WI38 (cell line): ENCODE measurements at regions not wholly inside any gene's neighbourhood (a gene's known extent, or its start where the extent isn't known, plus 50 kb on each side); places are given as distances from the start of the nearest gene placed in this dataset.

Experiments used
- H3K4me3 ChIP-seq: 2 replicates; pipeline ENCODE4 v1.5.1; 2011; ENCODE audit warnings: low read depth, mild to moderate bottlenecking, control low read depth, low read length
- TF ChIP-seq, protein P1 (sequence below): IDR thresholded peaks from 2 replicates; pipeline ENCODE4 v1.5.1; 2012; ENCODE audit warnings: low read depth, mild to moderate bottlenecking, control low read depth, low read length

DNA sequence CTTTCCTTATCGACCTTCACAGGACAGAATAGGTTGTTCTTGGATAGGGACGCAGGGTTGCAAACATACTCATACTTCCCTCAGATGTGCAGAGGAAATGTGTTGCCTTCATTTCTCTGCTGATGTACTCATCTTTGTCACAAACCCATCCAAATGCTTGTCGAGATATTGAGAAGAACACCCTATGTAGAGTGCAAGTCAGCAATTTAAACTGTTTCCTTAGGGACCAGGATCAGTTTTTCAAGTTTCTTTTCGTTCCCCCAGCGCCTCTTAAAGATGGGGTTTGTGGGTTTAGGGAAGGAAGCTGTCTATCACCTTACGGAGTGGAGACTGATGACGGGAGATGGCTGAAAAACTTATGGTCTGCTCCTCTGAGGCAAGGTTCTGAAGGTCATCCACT lies 474.2 kb downstream of the EPHA4 start:
- no peak overlapping the region for H3K4me3 ChIP-seq
- TF ChIP-seq, protein P1, sequence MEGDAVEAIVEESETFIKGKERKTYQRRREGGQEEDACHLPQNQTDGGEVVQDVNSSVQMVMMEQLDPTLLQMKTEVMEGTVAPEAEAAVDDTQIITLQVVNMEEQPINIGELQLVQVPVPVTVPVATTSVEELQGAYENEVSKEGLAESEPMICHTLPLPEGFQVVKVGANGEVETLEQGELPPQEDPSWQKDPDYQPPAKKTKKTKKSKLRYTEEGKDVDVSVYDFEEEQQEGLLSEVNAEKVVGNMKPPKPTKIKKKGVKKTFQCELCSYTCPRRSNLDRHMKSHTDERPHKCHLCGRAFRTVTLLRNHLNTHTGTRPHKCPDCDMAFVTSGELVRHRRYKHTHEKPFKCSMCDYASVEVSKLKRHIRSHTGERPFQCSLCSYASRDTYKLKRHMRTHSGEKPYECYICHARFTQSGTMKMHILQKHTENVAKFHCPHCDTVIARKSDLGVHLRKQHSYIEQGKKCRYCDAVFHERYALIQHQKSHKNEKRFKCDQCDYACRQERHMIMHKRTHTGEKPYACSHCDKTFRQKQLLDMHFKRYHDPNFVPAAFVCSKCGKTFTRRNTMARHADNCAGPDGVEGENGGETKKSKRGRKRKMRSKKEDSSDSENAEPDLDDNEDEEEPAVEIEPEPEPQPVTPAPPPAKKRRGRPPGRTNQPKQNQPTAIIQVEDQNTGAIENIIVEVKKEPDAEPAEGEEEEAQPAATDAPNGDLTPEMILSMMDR = no peak

GRCh38 chr2:221100467-221101089 lies 471.5 kb downstream of the EPHA4 start:
- TF ChIP-seq, protein P1 = no peak
- no peak overlapping the region for H3K4me3 ChIP-seq

DNA sequence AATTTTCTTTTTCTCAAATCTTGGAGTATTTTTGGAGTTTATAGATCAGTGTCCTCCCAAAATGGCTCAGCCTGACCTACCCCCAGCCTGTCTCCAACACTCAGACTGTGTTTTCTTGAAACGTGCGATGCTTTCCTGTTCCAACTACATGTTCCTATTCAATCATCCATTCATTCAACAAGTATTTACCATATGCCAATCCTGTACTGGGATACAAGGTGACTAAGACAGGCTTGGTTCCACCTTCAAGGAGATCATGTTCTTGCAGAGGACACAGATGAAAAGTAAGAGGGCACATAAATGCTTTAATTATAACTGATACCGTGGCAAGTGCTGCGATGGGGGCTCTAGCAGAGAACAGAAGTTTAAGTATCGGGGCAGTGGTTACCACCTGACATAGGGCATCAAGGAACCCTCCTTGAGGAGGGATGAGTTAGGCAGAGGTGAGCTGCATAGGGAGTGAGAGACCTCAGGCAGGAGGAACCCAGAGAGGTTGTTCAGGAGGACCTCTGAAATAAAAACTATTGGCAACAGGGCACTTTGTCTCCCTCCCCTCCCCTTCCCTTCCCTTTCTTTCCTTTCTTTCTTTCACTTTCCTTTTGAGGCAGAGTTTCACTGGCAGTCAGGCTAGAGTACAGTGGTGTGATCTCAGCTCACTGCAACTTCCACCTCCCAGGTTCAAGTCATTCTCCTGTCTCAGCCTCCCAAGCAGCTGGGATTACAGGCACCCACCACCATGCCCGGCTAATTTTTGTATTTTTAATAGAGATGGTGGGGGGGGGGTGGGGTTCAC lies 469.0 kb downstream of the EPHA4 start:
- TF ChIP-seq, protein P1 = no peak
- no peak overlapping the region for H3K4me3 ChIP-seq

- TF ChIP-seq, protein P1 = no peak
- H3K4me3 ChIP-seq = no peak overlapping the region
These were observed 468.2 kb downstream of the EPHA4 start for GRCh38 chr2:221103930-221104329.

- H3K4me3 ChIP-seq = no peak overlapping the region
- TF ChIP-seq, protein P1 = no peak
These were observed 467.7 kb downstream of the EPHA4 start for GRCh38 chr2:221104361-221104811.

DNA sequence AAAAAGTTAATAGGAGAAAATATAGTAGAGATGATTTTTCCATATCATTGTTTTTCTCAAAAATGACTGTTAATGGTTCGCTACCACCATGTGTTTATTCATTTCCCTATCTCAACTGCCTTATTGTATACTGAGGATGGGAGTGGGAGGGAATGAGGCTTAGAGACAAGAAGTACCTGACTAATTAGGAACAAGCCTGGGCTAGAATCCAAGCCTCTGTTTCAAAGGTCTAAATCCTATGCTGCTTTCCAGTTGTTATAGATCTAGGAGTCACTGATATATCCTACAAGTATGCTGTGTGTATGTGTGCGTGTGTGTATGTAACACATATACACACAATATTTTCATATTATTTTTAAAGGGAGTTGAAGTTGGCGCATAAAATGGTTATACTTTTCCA lies 465.9 kb downstream of the EPHA4 start:
- TF ChIP-seq, protein P1 = no peak
- H3K4me3 ChIP-seq = no peak overlapping the region

GRCh38 chr2:221107424-221107823 lies 464.7 kb downstream of the EPHA4 start:
- H3K4me3 ChIP-seq = no peak overlapping the region
- TF ChIP-seq, protein P1 = no peak
